ENCODE measurements at regions not wholly inside any gene's neighbourhood (a gene's known extent, or its start where the extent isn't known, plus 50 kb on each side); places are given as distances from the start of the nearest gene placed in this dataset.

DNA sequence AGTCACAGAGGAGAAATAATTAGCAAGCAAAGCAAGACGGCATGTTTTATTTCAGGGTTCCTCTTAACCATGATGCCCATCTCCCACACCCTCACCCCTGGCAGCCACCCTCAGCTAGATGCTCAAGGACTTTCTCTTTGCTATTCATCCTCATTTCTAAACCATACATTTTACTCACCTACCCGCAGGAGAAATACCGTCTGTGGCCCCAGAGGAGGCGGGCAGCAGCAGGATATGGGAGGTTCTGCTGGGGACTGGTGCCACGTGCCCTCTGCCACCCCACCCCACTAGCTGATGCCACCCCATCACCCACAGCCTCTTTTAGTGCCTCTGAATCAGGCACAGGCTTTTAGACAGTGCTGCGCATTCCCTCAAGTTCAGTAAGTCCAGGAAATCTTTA lies 168.7 kb upstream of the ITGB1 start:
- in situ Hi-C loops (cut with MboI; ENCODE audit: low sequenced_read_pairs): no loop called here

DNA sequence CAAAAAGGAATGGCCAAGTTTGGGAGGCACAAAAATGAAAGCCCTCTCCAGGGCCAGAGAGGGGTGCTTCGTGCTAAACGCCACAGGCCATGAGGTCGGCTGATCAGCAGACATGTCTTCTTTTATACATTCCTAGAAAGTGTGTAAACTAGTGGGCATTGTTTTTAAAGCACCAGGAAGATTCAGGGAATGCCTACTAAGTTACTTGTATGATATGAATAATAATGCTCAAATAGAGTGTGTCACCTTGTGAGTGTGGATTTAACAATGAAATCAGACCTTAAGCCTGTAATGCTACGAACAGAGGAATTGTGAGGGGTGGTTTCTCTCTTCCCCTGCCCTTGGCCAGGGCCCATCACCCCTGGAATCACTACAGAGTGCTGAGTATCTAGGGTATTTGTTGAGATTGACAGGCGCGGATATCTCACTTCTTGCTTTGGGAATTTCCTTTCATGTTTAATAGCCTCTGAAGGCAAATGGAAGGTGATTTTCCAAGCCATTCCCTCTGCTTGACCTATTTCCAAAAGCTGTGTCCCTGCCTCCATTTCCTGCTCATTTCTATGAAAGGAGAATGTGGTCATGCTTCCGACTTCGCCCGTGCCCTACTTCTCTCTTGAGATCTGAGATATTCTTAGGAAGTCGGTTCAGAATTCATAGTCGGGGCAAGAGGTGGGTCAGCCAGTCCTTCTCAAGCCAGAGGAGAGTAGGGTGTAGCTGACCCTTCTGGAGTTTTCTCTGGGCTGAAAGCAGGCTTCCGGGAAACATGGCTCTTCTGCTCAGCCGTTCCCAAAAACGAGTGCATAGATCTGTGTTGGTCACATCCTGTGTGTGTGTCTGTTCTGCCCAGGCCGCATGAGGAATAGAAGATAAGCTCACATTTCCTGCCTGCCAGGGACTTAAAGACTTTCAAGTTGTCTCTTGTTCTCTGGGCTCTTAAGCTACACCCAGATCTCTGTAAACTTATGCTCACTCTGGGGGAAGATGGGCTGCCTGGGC lies 167.8 kb upstream of the ITGB1 start:
- in situ Hi-C loops (cut with MboI; ENCODE audit: low sequenced_read_pairs): no loop called here

DNA sequence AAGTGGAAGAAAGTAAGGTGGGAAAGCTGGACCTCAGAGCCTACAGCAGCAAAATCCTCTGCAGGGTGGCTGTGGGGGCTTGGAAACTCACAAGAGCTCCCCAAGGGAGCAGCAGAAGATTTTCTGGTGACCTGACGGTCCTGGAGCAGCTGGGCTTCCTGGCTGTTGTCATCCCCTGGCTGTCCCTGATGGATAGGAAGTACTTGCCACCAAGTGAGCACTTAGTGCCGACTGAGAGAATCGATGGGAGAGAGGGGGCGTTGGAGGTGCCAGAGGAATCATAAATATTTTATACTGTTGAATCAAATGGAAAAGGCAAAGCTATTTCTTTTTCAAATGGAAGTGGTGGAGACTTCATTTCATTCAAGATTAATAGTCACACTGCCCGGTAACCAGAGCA lies 167.1 kb upstream of the ITGB1 start:
- in situ Hi-C loops (cut with MboI; ENCODE audit: low sequenced_read_pairs): no loop called here

DNA sequence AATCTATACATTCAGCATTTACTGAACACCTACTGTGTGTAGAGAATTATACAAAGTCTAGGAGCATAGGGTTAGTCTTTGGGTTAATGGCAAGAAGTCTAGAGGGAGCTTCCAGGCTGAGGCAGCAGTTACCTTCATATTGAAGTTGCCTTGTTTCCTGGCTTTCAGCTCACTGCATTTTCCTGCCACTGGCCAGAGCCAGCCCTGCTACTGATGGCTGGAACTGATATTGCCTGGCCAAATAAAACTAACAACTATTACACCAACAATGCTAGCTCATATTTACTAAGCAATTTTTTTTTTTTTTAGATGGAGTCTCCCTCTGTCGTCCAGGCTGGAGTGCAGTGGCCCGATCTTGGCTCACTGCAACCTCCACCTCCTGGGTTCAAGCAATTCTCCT lies 165.7 kb upstream of the ITGB1 start:
- in situ Hi-C loops (cut with MboI; ENCODE audit: low sequenced_read_pairs): no loop called here

DNA sequence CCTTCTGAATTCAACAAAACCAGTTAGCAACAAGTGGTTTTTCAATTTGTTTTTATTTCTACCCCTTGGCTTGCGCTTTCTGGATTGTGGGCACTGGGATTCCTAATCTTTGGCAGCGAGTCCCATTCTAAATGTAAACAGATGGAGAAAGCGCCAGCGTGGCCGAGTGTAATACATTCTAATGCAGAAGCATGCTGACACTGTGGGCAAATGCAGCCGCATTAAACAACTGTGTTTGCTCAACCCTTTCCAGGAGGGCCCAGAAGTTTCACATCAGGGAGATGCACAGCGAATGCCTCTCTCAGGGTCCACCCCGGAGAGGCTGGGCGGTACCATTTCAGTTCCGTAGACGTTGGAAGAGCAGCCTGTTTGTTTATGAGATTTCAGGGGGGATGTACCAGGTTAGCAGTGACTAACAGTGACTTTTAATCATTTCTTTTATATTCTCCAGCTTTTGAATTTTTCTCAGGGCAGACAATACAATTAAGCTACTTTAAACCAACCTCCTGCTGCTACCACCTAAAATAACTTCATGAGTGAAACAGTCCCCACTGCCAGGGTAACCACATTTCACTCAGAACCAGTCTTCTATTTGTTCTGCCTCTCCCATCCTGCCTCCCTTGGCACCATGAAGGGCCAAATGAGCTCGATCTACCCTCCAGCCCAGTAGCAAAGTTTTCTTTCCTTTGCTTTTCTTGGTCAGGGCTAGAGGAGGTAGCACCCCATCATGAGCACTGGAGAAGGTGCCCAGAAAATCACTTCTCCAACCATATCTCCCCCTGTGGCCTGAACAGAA lies 164.2 kb upstream of the ITGB1 start:
- in situ Hi-C loops (cut with MboI; ENCODE audit: low sequenced_read_pairs): no loop called here

DNA sequence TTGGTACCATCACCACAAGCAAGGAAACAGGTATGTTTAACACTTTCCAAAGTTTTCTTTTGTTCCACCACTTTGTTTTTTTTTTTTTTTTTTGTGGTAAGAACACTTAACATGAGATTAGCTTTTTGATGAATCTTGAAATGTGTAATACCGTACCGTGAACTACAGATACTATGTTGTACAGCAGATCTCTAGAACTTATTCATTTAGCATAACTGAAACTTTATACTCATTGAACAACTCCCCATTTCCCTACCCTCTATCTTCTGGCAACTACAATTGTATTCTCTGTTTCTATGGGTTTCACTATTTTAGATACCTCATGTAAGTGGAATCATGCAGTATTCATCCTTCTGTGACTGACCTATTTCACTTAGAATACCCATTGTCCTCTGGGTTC lies 162.7 kb upstream of the ITGB1 start:
- in situ Hi-C loops (cut with MboI; ENCODE audit: low sequenced_read_pairs): no loop called here

DNA sequence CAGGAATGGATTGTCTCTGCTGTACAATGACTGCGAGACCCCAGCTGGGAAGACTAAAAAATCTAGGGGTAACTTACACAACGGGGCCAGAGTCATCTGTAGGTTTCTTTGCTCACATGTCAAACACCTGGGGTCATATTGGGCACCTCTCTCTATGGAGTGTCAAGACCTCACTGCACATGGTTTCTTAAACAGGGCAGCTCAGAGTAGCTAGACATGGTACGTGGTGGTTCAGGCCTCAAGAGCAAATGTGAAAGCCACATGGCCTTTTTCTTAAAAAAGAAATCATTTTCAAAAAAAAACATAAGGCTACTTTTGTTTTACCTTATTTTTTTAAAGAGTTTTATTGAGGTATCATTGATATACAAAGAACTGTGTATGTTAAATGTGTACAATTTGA lies 162.2 kb upstream of the ITGB1 start:
- in situ Hi-C loops (cut with MboI; ENCODE audit: low sequenced_read_pairs): no loop called here

DNA sequence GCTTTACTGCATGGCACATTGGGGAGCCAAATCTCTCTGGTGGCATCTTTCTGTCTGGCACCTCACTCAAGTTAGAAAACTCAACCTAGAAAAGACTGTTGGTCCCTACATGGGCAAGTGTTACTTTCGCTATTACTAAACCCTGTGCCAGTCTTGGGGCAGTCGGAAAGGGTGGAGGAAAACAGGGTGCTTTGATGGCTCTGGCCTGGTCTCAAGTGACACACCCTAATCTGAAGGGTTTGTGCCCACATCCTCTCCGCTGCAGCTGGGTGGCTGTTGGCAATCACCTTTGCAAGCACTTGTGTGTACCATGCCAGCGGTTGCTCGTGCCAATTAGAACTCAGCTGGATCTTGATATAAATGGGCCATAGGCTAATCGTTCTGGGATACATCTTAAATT lies 159.8 kb upstream of the ITGB1 start:
- in situ Hi-C loops (cut with MboI; ENCODE audit: low sequenced_read_pairs): no loop called here

DNA sequence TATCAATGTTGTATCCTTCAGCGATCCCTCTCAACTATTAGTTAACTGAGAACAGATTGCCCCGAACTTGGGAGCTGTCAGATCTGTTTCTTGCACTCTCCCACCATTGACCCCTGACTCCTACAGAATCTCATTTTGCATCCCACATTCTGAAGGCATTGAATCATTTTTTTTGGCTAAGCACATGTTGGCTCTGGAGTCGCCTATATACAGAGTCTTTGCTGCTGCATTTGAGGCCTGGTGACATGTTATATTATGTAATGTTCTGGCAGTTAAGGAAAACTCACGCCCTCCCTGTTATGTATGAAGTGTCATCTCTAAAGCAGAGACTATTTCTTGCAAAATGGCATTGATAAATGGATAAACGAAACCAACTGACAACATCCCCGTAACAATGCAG lies 159.2 kb upstream of the ITGB1 start:
- in situ Hi-C loops (cut with MboI; ENCODE audit: low sequenced_read_pairs): no loop called here

DNA sequence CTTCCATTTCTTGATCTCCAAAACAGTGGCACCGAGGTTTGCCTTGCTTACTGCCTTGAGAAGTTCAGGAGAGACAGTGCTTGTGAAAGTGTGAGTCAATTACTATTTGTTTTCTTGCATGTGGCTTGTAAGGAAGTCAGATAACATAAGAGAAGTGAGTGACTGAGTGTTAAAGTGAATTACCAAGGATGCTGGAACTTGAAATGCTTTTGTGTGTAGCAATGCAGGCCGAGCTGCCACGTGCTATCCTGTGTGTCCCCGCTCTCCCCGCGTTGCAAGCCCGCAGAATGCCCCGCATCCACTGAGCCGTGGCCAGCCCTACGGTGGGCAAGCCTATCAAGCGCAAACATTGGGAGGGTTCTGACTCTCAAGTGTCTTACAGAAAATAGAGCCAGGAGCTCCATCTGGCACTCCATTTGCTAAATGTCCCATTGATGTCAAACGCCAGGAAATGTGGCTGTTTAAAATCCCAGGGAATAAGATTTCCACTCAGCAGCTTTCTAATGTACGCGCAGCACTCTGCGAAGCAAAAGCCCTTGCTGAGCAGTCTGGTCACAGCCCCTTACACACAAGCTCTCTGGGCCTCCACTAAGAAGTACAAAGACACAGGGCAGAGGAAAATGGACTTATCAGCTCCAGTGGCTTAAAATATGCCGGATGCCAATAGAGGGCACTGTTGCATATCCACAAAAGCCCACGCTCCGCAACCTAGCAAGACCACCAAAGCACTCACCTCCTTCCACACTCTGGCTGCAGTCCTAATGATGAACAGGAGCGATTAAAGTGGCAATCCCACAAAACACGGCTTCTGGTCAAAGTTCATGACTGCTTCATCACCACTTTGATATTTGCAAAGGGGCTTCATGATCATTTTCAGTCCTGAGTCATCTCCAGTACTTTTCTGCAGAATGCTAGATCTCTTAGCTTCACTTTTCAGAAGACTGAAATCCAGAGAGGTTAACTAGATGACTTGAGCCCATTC lies 158.0 kb upstream of the ITGB1 start:
- in situ Hi-C loops (cut with MboI; ENCODE audit: low sequenced_read_pairs): no loop called here

DNA sequence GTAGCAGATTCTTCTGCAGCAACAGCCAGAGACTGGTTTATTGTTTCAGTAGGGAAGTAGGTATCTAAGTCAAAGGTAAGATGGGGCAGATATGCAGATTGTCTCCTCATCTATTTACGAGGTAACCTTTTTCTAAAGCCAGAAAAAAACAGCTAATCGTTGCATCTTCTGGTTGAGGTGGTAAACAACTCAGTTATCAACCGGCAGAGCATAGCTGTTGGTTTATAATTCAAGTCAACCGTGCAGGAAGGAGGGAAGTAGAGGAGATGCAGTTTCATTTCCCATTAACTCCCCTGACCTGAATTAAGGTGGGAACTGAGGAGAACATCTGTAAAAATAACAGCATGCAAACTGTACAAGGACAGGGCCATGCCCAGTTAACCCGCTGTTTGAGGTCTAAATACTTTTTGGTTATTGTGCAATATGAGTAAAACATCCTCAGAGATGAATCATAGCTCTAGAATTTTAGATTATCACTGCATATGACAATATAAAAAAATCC lies 156.5 kb upstream of the ITGB1 start:
- in situ Hi-C loops (cut with MboI; ENCODE audit: low sequenced_read_pairs): no loop called here

DNA sequence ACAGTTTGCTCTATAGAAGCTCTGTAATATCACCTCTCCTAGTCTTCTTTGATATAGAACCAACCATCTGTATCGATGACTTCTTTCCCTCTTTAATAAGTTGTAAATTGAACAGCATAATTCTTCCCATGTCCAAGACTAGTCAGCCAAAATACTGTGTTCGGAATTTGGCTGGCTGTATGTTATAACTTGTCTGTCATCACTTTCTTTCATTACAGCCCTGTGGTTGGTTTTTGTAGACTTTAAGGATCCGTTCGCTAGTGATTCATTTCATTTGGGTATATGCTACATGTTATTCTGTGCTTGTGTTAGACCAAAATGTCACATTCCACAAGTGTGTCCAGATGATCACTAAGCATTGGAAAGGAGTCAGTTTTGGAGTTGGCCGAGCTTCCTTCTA lies 155.4 kb upstream of the ITGB1 start:
- in situ Hi-C loops (cut with MboI; ENCODE audit: low sequenced_read_pairs): no loop called here

DNA sequence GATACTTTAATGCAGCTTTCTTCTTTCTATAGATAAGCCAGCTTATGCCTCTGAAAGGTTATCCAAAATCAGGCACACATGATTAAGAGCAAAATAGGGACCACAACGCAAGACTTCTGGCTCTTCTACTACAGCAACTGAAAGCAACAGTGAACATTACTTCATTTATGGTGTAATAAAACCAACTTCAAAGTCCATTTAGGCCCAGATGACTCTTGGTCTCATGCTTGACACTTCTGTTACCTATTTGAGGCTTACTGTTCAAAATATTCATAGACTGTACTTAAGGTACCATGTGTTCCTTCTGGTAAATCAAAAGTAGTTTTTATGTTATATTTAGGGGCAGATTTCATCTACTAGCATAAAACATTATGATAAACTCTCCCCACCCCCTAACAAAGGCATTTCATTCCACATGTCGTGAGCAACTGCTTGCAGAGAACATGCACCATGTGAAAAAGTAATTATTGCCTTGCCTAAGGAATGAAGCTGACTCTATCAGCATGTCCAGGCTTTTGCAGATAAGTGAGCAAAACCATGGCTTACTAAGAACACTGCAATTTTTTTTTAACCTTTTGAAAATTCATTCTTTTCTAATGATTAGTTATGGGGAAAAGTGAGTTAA lies 154.9 kb upstream of the ITGB1 start:
- in situ Hi-C loops (cut with MboI; ENCODE audit: low sequenced_read_pairs): no loop called here

DNA sequence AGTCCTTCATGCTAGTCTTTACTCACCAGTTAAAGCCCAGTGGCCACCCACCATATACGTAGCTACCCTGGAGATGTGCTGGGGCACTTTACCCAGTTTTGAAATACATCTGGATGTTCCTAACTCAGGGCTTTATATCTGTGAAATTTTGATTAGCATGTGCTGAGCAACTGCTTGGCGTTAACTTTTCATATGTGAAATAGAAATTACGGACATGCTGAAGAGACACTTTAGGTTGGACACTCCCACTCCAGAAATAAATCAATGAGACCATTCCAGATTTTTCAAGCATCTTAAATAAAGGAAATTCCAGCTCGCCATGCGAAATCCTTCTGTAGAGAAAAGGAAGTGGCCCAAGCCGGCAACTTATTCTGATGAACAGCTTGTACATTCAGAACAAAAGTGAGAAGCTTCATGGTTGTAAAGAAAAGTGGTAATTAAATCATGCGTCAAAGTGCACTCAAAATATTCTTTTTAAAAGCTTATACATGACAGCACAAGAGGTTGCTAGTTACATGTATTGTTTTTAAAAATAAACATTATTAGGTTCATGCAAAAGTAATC lies 153.5 kb upstream of the ITGB1 start:
- in situ Hi-C loops (cut with MboI; ENCODE audit: low sequenced_read_pairs): no loop called here

DNA sequence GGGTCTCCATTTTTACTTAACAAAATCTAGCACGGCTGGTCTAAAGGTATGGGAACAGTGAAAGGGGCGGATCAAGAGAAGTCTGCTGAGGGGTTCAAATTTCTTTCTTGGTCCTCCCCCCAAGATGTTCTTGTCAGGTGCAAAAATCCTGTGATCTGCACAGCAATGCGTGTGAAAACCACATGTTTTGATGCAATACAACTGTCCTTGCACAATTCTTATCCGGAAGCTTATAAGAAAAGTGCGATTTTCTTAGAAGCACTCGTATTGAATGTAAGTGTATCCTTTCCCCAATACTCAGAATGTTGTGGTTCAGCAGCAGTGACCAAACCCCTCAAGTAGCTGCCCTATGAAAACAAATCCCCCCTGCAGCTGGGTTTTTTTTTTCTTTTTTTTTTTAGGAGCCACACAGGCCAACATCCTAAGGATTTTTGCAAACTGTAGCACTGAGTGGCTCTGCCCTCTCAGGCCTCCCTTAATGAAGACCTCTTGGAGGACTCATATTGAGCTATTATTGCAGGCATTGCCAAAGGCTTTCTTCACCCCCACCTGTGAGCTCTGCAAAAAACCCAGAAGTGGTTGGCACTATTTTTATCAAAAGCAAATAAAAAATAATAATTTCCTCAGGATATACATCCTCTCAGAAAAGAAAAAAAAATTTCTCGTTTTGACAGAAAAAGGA lies 151.9 kb upstream of the ITGB1 start:
- in situ Hi-C loops (cut with MboI; ENCODE audit: low sequenced_read_pairs): no loop called here

DNA sequence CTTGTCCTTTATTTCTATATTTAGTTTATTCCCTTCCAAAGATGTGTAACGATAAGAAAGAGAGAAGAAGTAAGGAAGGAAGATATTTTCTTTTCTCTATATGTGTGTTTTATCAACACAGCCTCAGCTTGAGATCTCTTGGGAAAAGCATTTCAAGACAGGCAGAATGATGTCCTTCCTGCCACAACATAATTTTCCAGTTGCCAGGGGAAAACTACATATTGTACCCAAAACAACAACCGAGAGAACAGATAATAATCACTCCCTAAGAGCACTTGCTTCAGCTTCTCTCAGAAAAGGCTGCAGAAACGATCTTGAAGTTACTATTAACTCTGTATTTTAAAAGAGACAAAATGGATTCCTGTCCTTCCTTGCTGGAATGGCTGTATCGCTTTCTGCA lies 151.4 kb upstream of the ITGB1 start:
- in situ Hi-C loops (cut with MboI; ENCODE audit: low sequenced_read_pairs): no loop called here

DNA sequence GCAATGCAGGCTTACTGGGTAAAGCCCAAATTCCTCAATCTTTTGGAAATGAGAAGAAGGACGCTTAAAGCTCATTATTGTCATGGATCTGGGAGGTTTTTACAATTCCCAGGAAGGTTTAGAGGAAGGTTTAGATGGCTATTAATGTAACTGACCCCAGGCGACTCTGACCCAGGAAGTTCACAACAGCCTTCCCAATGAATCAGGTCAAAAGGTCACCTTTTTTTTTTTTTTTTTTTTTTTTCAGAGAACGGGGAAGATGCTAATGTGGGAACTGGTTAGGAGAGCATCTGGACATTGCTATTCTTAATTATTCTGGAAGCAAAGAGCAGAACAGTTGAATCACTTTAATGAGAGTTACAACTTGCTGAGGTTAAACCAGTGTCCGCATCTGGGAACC lies 149.9 kb upstream of the ITGB1 start:
- in situ Hi-C loops (cut with MboI; ENCODE audit: low sequenced_read_pairs): no loop called here

DNA sequence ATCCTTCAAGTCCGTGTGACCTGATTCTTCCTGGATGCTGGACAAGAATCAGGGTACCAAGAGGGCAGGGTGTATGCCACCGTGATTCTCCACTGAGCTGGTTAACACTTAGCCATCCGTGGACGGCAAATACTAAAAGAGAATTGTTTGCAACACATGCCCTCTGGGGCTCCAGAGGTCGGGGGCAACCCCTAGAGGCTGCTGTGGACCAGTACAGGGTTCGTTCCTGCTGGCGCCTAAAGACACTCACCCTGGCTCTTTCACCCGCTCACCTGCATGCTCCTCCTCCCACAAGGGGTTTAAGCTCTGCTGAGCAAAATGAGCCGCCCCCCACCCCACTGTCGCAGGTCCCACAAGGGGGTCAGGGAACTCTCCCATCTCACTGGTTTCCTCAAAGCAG lies 148.7 kb upstream of the ITGB1 start:
- in situ Hi-C loops (cut with MboI; ENCODE audit: low sequenced_read_pairs): no loop called here

DNA sequence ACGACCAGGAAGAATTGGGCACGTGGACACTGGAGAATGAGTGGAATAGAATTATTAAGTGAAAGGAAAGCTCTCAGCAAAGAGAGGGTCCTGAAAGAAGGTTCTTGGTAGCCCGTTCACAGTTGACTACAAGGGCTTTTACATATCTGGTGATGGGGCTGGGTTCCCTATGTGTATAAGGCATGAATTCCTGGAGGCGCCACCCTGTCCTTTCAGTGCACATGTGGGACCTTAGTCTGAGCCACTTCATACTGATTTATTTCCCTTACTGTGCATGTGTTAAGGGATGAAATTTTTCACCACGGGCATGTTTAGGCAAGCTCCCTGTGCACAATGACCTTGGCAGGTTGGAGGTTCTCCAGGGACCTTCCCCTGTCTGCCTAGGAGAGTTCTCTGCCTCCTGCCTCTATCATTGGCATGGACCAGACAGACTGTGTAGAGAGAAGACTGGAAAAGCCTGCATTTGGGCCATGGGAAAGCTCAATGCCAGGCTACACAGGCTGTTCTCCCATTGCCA lies 145.9 kb upstream of the ITGB1 start:
- in situ Hi-C loops (cut with MboI; ENCODE audit: low sequenced_read_pairs): no loop called here
